Middle frontal gyrus (tissue), 1 donor: ENCODE measurements at regions not wholly inside any gene's neighbourhood (a gene's known extent, or its start where the extent isn't known, plus 50 kb on each side); places are given as distances from the start of the nearest gene placed in this dataset.

Experiments used
- DNase-seq: peaks from one replicate; pipeline ENCODE4 v3.0.0-alpha.2; 2015; ENCODE audit warnings: low spot score; ENCODE audit errors: extremely low spot score

DNA sequence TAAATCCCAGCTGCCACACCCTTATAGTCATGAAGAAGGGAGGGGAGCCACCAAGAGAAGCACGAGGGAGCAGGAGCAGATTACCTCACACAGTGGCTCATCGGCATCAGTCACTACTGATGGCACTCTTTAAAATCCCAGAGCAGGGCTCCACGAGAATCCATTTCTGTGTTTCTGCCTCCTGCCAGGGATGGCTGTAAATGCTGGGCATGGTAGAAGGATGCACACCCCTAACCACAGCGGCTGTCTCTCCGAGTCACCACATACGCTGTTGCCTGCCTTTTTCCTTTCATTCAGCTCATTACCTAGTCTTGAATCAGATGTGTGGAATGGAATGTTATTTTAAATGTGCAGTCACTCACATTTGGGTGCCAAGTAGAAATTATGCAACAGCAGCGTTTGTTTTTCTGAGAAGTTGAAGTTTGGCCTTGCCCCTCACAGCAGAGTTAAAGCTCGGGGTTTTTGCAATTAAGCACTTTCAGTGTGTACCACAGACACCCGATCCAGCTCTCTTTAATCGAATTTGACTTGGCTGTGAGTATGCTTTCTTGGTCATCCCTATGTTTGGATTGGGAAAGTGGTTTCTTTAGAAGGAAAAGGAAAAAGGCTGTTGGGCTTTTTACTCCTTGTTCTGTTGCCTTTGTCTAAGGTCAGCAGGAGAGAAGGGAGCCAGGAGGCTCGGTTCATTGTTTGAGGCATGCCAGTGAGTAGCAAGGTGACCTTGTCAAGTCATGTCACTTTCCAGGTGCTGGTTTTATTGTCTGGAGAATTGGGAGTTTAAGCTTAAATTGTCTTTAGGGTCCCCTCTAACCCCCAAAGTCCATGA is 284.2 kb upstream of the TPM1 start:
- DNase-seq = no peak

DNA sequence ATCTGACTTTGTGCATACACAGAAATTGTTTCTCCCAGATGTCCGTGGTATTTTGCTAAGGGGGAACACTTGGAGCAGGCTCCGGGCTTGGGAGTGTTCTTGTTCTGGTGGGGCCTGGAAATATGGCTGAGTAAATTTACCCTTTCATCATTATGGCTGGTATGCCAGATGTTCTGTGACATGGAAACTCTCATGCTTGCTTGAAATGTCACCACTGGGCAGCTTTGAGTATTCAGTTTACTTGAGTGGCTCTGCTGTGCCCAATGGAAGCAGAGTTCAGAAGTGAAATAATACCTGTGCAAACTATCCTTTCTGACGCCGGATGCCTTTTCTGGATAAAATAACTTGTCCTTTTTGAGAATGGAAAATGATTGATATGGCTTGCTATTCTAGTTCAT is 283.6 kb upstream of the TPM1 start:
- no peak for DNase-seq

DNA sequence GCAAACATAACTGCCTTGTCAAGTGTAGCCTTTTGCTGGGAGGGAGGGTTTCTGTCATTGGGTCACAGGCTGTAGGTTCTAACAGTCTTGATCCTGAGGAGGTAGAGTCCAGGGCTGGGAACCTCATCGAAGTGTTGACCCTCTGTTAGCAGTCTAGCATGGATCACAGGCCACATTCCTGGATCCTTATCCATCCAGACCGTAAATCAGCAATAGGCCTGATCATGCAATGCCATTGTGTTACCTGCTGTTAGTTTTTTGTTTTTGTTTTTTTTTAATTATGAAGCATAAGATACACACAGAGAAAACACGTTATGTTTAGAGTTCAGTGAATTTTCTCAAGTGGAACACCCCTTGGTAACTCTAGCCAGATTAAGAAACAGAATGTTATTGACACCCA is 282.0 kb upstream of the TPM1 start:
- DNase-seq = no peak

DNA sequence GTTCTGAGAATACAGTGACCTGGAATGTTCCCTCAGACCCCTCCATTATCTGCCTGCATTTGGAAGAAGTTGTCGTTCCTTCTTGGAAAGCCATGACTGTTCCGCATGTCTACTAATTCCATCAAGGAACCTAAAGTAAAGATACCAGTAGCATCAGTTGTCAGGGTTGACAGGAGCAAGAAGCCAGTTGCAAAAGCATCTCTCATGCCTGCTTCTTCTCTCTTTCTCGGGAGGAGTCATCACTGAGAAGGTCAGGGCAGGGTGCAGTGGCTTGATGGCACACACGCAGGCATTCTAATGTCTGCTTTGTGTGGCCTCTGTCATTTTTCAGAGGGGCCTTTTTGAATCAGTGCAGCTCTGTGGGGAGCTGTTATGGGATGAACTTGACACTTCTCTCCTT is 276.6 kb upstream of the TPM1 start:
- no peak for DNase-seq

DNA sequence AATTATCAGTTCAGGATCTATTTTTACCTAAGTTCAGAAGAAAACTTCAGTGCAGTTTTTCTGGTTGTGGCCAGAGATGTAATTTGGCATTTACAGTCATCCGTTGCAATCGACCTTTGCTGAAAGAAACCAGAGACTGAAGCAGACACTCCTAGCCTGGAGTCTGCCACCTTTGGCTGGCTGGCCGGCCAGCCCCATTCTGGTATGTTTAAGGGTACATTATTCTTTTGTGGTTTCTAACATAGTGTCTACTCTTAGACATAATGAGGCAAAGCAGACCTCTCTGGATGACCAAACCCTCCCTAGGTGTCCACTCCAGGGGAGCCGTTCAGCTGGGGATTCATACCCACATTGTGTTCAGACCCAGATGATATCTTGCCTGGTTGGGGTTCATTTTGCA is 275.9 kb upstream of the TPM1 start:
- no peak for DNase-seq

DNA sequence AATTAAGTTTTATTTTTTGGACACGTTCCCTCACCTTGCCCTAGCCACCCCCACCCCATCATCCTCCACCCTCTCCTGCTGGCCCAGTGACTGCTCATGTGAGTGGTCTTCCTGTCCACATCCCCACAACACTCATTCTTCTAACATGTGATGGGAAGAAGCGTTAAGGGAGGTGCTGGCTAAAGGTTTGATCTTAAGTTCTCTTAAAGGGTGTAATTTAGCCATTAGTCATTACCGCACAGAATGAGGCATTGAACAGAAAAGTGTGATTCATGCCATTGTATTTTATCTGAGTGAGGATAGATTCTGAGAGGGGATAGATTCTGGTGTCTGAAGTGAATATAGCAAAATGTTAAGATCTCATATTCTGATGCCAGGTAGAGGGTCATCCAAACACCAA is 272.9 kb upstream of the TPM1 start:
- no peak for DNase-seq

DNA sequence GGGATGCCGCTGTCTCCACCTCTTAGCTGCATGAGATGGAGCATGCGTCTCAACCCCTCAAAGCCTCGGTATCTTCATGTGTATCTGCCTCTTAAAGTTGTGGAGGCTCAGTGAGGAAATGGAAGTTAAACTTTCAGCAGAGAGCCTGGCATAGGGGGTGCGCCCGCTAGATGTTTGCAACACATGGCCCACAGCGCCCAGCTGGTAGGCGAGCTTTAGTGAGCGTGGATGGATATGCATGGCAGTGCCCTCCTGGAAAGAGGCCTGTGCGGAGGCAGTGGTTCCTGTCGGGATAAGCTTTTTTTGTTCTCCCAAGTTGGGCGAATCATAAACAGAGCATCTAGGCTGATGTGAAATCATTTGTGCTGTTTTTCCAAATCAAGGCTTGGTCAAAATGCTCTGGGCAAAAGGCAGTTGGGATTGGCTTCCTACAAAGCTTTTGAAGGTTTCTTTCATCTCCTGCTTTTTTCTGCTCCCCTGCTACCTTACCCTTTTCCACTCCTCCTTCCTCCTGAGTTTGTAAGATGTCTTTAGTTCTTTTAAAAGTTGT is 272.4 kb upstream of the TPM1 start:
- peak; percentile 61 for DNase-seq

DNA sequence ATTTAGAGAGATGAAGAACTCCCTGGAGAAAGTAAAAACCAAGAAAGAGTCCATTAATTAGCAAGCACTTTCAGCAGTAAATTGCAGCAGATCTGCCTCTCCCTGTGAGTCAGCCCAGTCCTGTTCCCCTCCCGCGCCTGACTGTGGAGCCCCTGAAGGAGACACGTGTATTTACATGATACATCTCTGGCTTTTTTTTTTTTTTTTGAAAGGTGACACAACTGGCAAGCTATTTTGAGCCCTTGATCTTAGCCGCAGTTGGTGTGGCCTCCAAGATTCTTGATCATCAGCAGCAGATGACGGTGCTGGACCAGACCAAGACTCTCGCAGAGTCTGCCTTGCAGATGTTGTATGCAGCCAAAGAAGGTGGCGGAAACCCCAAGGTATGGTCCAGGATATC is 271.8 kb upstream of the TPM1 start:
- DNase-seq = no peak

DNA sequence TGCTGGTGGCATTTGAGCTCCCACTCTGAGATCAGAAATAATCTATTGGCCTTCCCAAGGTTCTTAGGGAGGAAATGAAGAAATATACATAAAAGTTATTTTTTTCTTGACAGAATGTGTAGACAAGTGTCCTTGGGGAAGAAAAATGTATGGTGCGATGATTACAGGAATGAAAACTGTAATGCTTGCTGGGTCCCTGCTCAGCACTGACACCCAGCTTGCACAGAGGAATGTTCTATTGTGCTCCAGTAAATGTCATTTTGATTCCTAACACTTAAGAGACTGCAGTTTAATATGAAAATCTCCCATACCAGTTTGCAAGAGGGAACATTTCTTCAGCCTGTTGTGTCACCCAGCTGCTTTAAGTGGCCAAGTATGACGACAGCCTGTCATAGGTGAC is 271.3 kb upstream of the TPM1 start:
- DNase-seq = no peak

DNA sequence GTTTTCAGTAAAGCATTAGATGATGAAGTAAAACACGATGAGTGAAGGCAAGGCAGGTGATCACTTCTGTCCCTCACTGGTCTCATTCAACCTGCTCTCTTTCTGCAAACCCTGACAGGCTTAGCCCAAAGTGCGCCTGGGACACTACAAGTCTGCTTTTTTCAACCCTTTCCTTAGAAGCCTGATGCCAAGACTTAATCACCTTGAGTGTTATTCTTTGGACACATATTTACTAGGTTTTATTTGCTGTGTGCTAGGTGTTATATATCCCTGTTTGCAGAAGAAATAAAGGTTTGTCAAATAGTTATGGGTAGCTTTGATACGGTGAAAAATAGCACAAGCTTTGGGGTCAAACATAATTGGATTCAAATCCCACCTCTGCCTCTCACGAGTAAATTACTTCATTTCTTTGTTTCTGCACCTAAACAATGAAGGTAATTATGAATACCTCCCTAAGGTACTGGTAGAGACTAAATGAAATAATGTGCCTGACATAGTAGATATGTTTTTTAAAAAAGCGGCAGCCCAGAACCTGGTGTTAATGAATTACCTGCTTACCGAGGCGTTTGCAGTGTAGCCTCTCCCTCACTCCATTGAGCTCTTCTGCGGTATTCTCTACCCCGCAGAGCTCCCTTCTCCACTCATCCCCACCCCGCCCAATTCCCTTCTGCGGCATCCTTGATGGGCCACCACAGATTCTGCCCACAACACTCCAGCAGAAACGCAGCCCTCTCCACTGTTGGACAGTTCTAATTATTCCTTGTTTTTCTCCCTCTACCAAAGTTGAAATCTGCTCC is 269.0 kb upstream of the TPM1 start:
- DNase-seq = no peak

DNA sequence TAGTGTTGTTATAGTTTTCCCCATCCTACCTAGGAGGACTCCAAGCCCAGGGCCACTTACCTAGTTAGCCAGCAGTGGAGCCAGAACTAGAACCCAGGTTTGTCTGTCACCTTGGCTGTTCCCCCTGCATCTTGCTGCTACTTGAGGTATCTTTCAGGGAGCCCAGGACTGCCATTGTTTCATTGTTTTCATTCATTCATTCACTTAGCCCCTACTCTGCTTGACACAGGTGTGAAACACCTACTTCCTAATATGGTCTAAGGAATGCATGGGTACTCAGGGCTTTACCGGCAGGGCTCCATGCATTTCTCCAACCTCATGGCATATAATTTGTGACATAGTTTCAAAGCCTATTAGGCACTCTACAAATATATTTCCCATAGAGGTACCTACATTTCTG is 266.6 kb upstream of the TPM1 start:
- DNase-seq = no peak

DNA sequence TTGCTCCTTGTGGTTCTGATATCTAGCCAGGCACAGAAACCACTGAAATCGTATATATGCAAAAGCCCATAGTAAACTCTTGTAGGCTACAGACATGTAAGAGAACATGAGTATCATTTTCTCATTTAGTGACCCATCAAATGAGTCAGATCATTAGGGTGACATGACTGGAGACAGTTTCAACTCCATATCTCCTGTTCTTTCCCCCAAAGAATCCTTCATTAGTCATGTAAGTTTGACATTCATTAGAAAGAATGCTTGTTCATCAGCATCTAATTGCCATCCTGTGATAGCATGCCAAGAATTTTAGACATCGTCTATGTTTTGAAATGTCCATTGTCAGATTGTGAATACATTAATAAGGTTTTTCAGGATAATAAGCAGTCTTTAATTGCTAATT is 264.9 kb upstream of the TPM1 start:
- no peak for DNase-seq

DNA sequence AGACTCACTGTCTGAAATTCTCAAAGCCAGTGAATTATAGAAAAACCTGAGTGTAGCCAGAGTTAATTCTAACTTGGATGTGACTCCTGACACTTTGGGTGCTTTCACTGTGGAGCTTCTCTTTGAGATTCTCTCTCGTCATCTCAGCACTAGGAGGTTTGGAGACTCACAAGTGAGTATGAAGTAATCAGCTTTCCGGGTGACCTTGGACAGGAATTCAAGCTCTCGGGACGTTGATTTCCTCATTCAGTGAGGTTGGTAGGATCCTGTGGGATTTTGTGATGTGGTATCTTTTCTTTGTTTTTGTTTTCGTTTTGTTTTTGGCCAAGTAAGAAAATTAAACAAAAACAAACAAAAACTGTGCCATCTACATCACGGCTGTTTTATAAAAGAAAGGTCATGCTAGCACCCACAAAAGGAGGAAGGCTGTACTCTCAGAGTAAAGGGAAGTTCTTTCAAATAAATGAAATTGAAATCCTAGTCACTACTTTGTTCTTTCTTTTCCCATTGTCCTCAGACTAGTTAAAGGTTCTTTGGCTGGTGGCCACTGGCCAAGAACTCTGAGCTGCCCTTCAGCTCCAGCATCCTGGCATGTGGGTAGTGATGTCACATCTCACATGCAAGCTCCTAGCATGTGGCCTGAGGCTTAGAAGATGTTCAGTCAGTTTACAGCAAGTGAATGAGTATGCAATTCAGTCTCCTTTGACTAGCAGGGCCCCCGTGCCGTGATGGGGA is 263.3 kb upstream of the TPM1 start:
- DNase-seq = no peak

DNA sequence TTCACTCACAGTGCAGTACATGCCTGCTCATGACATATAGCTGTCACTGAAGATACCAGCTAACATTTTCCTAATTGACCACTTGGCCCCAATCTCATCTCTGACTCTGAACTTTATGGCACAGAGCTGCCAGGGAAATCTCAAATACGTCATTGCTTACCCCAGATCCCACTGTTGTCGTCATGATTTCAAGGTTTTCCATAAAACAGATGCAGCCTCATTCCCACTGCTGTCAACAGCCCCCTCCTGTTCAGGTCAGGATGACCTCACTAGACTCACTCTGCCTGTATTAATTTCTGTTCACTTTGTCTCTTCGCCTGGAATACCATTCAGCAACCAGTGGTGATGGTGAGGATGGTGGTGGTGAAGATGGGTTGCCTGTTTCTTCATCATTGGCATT is 262.6 kb upstream of the TPM1 start:
- no peak for DNase-seq

DNA sequence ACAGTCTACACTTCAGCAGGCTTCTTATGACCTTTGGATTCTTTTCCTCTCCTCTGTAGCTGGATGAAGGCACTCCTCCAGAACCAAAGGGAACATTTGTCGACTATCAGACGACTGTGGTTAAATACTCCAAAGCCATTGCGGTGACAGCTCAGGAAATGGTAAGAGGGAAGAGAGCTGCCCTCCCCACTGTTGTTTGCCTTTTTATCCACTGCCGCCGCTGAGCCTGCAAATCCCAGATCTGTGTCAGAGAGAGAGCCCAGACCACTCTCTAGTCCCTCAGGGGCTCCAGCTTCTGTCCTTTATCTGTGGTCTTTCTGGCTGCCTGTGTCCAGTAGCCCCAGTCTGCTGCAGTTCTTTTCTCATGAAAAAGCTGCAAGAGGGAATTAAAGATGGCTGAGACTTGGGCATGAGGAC is 261.5 kb upstream of the TPM1 start:
- DNase-seq = no peak

DNA sequence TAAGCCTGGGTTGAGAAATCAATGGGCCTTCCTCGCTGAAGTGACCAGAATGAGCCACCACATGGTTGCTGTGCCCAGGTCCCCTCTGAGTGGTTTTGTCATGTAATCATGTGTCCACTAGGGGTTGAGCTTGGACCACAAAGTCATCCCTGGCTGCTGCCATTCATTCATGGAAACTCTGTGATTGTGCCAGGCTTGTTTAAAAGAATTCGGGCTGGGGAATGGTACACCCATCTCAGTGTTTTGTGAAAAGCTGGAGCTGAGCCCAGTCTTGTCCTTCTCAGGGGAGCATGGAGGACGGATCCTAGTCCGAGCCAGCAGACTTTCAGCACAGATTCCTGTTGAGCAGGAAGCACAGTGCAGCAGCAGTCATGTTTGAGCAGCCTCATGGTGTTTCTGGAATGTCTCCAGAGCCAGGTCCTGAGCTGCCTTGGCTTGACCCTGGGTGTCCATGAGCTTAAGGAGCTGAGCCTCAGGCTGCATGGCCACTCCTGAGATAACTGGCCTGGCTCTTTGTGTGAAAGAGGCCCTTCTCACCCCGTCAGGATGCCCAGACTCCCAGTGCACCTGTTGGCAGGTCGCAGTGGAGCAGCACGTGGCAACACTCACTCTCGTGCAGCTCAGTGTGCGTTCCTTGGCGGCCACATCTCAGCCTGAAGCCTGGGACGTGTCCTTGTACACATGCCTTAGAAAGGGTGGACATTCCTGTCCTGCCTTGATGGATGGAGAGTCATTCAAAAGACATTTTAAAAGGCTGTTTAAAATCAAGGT is 260.3 kb upstream of the TPM1 start:
- peak; percentile 80 for DNase-seq

DNA sequence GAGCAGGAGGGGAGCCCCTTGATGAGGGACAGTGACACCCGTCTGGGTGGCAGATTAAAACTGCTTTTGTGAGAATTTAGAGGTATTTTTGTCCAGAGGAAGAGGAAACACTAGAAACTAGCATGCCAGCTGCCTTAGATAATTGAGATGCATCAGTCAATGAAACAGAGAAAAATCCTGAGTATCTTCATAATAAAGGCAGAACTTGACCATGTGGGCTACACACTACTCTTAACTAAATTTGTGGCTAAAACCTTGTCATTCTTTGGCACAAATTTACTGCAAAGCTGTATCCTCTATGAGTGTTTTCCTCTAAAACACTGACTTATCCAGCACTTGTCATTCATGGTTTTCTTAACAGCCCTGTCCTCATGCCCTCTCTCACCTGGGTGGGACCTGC is 259.7 kb upstream of the TPM1 start:
- DNase-seq = no peak

DNA sequence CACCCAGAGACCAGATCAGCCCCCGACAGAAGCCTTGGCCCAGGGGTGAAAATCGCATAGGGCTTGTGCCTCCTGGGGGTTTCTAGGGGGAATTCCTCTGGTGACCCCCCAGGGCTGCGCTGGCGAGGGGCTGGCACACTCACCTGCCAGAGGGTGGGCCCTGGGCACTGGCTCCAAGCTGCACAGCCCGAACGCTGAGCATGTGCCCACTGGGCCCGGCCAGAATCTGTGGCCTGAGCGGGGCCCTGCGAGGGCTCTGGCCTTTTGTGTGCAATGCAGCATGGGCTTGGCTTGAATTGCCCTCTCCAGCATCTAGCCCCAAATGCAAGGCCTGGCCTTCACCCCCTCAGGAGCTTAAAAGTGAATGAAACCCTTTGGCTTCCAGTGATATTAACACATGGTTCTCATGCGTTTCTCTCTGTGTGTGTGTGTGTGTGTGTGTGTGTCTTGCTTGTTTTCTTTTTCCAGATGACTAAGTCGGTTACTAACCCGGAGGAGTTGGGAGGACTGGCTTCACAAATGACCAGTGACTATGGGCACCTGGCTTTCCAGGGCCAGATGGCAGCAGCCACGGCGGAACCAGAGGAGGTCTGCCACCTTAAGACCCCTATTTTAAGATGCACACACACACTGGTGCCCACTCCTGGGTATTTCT is 259.1 kb upstream of the TPM1 start:
- no peak for DNase-seq

DNA sequence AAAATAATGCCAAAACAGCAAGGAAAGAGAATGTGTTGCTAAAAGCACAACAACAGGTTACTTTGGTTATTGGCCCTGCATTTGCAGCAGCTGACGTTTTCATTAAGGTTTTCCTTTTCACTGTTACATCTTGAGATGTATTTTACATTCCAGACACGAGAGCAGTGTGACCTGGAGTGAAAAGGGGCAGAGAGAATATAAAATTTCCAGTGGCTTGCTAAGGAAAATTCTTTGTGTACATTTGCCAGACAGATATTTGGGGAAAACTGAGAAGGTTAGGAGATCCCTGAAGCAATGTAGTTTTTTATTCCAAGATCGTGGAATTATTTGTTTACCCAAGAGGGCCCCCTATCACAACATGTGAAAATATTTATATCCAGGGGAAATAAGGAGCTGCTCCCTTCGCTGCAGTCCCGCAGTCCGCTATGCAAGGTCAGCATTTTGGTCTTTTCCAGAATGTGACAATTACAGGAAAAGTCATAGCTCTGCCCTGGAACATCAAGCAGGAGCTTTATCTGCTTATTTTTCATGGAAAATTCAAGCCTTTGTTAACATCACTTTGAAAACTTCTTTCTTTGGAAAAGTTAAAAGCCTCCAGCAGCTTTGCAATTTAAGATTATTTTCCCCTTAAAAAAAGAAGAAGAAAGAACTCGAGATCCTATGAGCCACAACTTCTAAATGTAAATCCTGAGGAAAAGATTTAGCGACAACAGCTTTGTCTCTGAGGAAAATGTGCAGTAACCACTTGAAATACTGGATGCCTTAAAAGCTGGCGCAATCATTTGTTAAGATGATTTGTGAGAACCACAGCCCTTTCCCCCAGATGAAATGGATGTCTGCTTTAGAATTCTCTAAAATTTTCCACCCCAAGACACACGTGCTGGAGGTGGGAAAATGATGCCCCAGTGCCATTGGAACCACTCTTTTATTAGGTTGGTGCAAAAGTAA is 256.4 kb upstream of the TPM1 start:
- no peak for DNase-seq
